HEK293 (cell line): ENCODE measurements at regions not wholly inside any gene's neighbourhood (a gene's known extent, or its start where the extent isn't known, plus 50 kb on each side); places are given as distances from the start of the nearest gene placed in this dataset.

ENCODE experiments used
- CTCF ChIA-PET: fragments of 350-600 bp; formaldehyde crosslinking; extraction: SDS; loops from one replicate; lab custom pipeline; 2021; ENCODE audit warnings: antibody characterized with exemption; lab: Yijun Ruan, JAX
- POLR2A ChIA-PET: fragments of 300-600 bp; formaldehyde crosslinking; extraction: SDS; loops from one replicate; lab custom pipeline; 2020; ENCODE audit warnings: antibody characterized with exemption, inconsistent platforms; lab: Yijun Ruan, JAX
- H3K27ac ChIP-seq: fragments of 200-500 bp; sonication (Bioruptor generic); 2 replicates; pipeline ENCODE4 v1.5.1; 2014; ENCODE audit warnings: low read depth, low read length, control low read depth, inconsistent platforms; ENCODE audit errors: extremely low read depth
- H3K36me3 ChIP-seq, 2 experiments: fragments of 200-500 bp in 1 of 2; sonication (Bioruptor generic) in 1 of 2; 1 replicate in 1 of 2; 2 replicates in 1 of 2; pipeline ENCODE4 v1.5.1; 2014 to 2017; ENCODE audit warnings: inconsistent platforms in 2 of 2, low read length in 2 of 2; ENCODE audit not compliant: control insufficient read depth in 2 of 2, insufficient read depth in 1 of 2
- H3K4me1 ChIP-seq: fragments of 200-500 bp; sonication (Bioruptor generic); 2 replicates; pipeline ENCODE4 v1.5.1; 2014; ENCODE audit warnings: mild to moderate bottlenecking, low read length, inconsistent platforms; ENCODE audit not compliant: control insufficient read depth, insufficient read depth
- H3K4me3 ChIP-seq: 2 replicates; pipeline ENCODE4 v1.5.1; 2011; ENCODE audit warnings: low read depth, mild to moderate bottlenecking, control low read depth, low read length, moderate library complexity
- H3K9me3 ChIP-seq: fragments of 200-500 bp; sonication (Bioruptor generic); 2 replicates; pipeline ENCODE4 v1.5.1; 2014; ENCODE audit warnings: low read depth, low read length, inconsistent platforms; ENCODE audit not compliant: control insufficient read depth, insufficient read depth
- BCL6B ChIP-seq: fragments of 450-650 bp; formaldehyde crosslinking; IDR thresholded peaks from 2 replicates; pipeline ENCODE4 v1.5.1; 2017; ENCODE audit warnings: missing biosample characterization, missing genetic modification characterization
- CTCF ChIP-seq: fragments of 450-650 bp; formaldehyde crosslinking; IDR thresholded peaks from 2 replicates; pipeline ENCODE4 v1.5.1; 2016; ENCODE audit warnings: missing biosample characterization, missing genetic modification characterization
- HOXA7 ChIP-seq: sonication (generic); formaldehyde crosslinking; IDR thresholded peaks from 2 replicates; pipeline ENCODE4 v1.8.1; 2022; ENCODE audit warnings: missing genetic modification reagents, borderline replicate concordance
- KLF17 ChIP-seq: fragments of 450-650 bp; formaldehyde crosslinking; IDR thresholded peaks from 2 replicates; pipeline ENCODE4 v1.5.1; 2016; ENCODE audit warnings: missing biosample characterization, missing genetic modification characterization
- KLF7 ChIP-seq: fragments of 450-650 bp; formaldehyde crosslinking; IDR thresholded peaks from 2 replicates; pipeline ENCODE4 v1.5.1; 2016; ENCODE audit warnings: missing biosample characterization, missing genetic modification characterization, borderline replicate concordance
- PRDM10 ChIP-seq: fragments of 450-650 bp; formaldehyde crosslinking; IDR thresholded peaks from 2 replicates; pipeline ENCODE4 v1.5.1; 2016; ENCODE audit warnings: missing biosample characterization, missing genetic modification characterization
- SETDB1 ChIP-seq: IDR thresholded peaks from one replicate; pipeline ENCODE4 v1.6.1; 2017; ENCODE audit warnings: mild to moderate bottlenecking, low read length, moderate library complexity, mixed read lengths; ENCODE audit not compliant: insufficient read length
- ZBTB17 ChIP-seq: fragments of 450-650 bp; formaldehyde crosslinking; IDR thresholded peaks from 2 replicates; pipeline ENCODE4 v1.5.1; 2016; ENCODE audit warnings: missing biosample characterization, missing genetic modification characterization
- ZBTB20 ChIP-seq: fragments of 450-650 bp; formaldehyde crosslinking; IDR thresholded peaks from 2 replicates; pipeline ENCODE4 v1.5.1; 2016; ENCODE audit warnings: missing biosample characterization, missing genetic modification characterization
- ZBTB44 ChIP-seq: fragments of 450-650 bp; IDR thresholded peaks from 2 replicates; pipeline ENCODE4 v1.5.1; 2018; ENCODE audit warnings: missing biosample characterization, mild to moderate bottlenecking, missing genetic modification characterization
- ZBTB6 ChIP-seq: fragments of 450-650 bp; formaldehyde crosslinking; IDR thresholded peaks from 2 replicates; pipeline ENCODE4 v1.5.1; 2017; ENCODE audit warnings: missing biosample characterization, missing genetic modification characterization
- ZBTB7A ChIP-seq: fragments of 450-650 bp; formaldehyde crosslinking; IDR thresholded peaks from 2 replicates; pipeline ENCODE4 v1.5.1; 2016; ENCODE audit warnings: low read depth, missing biosample characterization, missing genetic modification characterization
- ZNF146 ChIP-seq: fragments of 450-650 bp; formaldehyde crosslinking; IDR thresholded peaks from 2 replicates; pipeline ENCODE4 v1.5.1; 2016; ENCODE audit warnings: missing biosample characterization, missing genetic modification characterization
- ZNF169 ChIP-seq: fragments of 450-650 bp; formaldehyde crosslinking; IDR thresholded peaks from 2 replicates; pipeline ENCODE4 v1.5.1; 2016; ENCODE audit warnings: missing biosample characterization, missing genetic modification characterization
- ZNF174 ChIP-seq: fragments of 450-650 bp; formaldehyde crosslinking; IDR thresholded peaks from 2 replicates; pipeline ENCODE4 v1.5.0; 2017; ENCODE audit warnings: missing biosample characterization, mild to moderate bottlenecking, missing genetic modification characterization
- ZNF302 ChIP-seq: fragments of 450-650 bp; formaldehyde crosslinking; IDR thresholded peaks from 2 replicates; pipeline ENCODE4 v1.5.1; 2016; ENCODE audit warnings: missing biosample characterization, missing genetic modification characterization, low read depth
- ZNF335 ChIP-seq: fragments of 450-650 bp; formaldehyde crosslinking; conservative IDR thresholded peaks from 2 replicates; pipeline ENCODE4 v1.5.1; 2016; ENCODE audit warnings: missing biosample characterization, missing genetic modification characterization
- ZNF366 ChIP-seq: fragments of 450-650 bp; formaldehyde crosslinking; conservative IDR thresholded peaks from 2 replicates; pipeline ENCODE4 v1.5.1; 2016; ENCODE audit warnings: missing biosample characterization, missing genetic modification characterization
- ZNF521 ChIP-seq: fragments of 450-650 bp; formaldehyde crosslinking; IDR thresholded peaks from 2 replicates; pipeline ENCODE4 v1.5.1; 2017; ENCODE audit warnings: missing biosample characterization, mild to moderate bottlenecking, missing genetic modification characterization
- ZNF596 ChIP-seq: fragments of 450-650 bp; IDR thresholded peaks from 2 replicates; pipeline ENCODE4 v1.5.0; 2018; ENCODE audit warnings: missing biosample characterization, mild to moderate bottlenecking, missing genetic modification characterization, moderate library complexity
- ZNF704 ChIP-seq: fragments of 450-650 bp; formaldehyde crosslinking; IDR thresholded peaks from 2 replicates; pipeline ENCODE4 v1.5.1; 2016; ENCODE audit warnings: missing biosample characterization, missing genetic modification characterization
- ZXDB ChIP-seq: fragments of 450-650 bp; formaldehyde crosslinking; IDR thresholded peaks from 2 replicates; pipeline ENCODE4 v1.5.1; 2016; ENCODE audit warnings: missing biosample characterization, missing genetic modification characterization

- TF ChIP-seq KLF17 (tag by site-specific recombination) (0 out of 2 replicates have a peak, but pooled peaks have one; percentile 27), ZNF302 (tag by site-specific recombination) (no peak), ZNF335 (tag by site-specific recombination) (peak; percentile 88), ZBTB6 (tag by site-specific recombination) (peak; percentile 61; the same call in 1 of the 2 replicates), SETDB1 (no peak), ZNF596 (tag by site-specific recombination) (peak; percentile 90), ZNF146 (tag by site-specific recombination) (no peak), HOXA7 (CRISPR knock-in tag) (no peak), ZNF521 (tag by site-specific recombination) (no peak), ZNF366 (tag by site-specific recombination) (0 out of 2 replicates have a peak, but pooled peaks have one; percentile 23), ZBTB20 (tag by site-specific recombination) (peak; percentile 94), ZBTB7A (tag by site-specific recombination) (no peak), ZNF169 (tag by site-specific recombination) (peak; percentile 48; the same call in 1 of the 2 replicates), KLF7 (tag by site-specific recombination) (no peak), ZXDB (tag by site-specific recombination) (0 out of 2 replicates have a peak, but pooled peaks have one; percentile 32), CTCF (tag by site-specific recombination) (no peak), ZBTB17 (peak; percentile 78)
Observed at GRCh38 chr20:63101781-63102720, 95.3 kb upstream of the BHLHE23 start (continued).

- Histone ChIP-seq H3K4me1 (no peaks in the 10 kb centered on the region; the same call in 1 of the 2 replicates), H3K9me3 (no peaks in the 10 kb centered on the region), H3K27ac (no peak overlapping the region), H3K4me3 (no peak overlapping the region), H3K36me3 (no peaks in the 10 kb centered on the region)
- ChIA-PET CTCF (interaction anchor here (0.5 to 1.1 kb wide), 3 partner anchors 43 to 45 kb away, joined by 3 to 7 read pairs (median 3); no protein-coding TSS in a partner anchor), POLR2A (interaction anchor here (0.6 kb wide), 1 partner anchor 771 kb away, joined by 5 read pairs; no protein-coding TSS in a partner anchor)
- TF ChIP-seq ZBTB44 (tag by site-specific recombination), result no peak
- no peak for TF ChIP-seq PRDM10 (tag by site-specific recombination)
- TF ChIP-seq ZNF704 (tag by site-specific recombination), result no peak
- TF ChIP-seq BCL6B (tag by site-specific recombination), result no peak
- TF ChIP-seq ZNF174, result no peak
Observed at GRCh38 chr20:63100926-63101699, 94.3 kb upstream of the BHLHE23 start.
